Activated CD4-positive, alpha-beta T cell treated with anti-CD3 and anti-CD28 coated beads, Interleukin-2, amount 50 U/mL, for 24 hours (primary cell): ENCODE measurements at regions not wholly inside any gene's neighbourhood (a gene's known extent, or its start where the extent isn't known, plus 50 kb on each side); places are given as distances from the start of the nearest gene placed in this dataset.
"Not testable (repeated sequence)": the region's sequence is repeated elsewhere in the genome, so short reads cannot be mapped to it uniquely, and the experiment has no call there.

ENCODE experiments used
- DNase-seq, 2 donors: peaks; one replicate each; pipeline ENCODE4 v3.0.0-alpha.2; 2020; ENCODE audit warnings: low read depth in 1 of 2, low spot score in 1 of 2

DNA sequence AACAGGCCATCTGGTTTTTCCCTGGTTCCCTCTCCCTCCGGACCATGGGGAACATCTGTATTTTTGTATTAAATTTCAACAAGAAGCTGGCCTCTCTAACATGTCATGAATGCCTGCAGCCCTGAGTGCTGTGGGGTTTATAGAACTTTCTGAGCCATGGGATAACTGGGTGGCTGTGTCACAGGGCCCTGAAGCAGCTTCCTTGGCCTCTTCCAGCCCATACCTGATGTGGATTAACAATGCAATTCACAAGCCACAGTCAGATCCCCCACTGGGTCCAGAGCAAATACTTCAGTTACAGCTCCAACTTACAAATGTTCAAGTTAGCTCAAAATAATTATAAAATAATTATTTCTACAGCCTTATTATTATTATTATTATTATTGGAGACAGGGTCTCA is 307.8 kb upstream of the CELF4 start:
- no peak for DNase-seq

DNA sequence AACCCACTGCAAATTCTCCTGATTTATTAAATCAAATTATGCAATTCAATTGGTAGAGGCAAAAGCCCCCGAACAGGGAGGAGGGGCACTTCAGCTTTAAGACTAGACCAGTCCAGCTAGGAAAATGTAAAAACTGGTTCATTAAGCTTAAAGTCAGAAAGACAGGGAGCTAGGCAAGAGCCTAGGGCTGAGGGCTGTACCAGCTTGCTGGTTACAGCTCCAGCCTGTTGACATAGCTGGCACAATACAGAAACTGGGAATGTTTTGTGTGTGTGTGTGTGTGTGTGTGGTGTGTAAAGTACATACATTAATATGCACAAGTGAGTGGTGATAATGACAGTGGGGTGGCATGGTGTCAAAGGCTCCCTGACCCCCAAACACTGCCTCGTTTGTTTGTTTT is 307.0 kb upstream of the CELF4 start:
- DNase-seq = no peak

DNA sequence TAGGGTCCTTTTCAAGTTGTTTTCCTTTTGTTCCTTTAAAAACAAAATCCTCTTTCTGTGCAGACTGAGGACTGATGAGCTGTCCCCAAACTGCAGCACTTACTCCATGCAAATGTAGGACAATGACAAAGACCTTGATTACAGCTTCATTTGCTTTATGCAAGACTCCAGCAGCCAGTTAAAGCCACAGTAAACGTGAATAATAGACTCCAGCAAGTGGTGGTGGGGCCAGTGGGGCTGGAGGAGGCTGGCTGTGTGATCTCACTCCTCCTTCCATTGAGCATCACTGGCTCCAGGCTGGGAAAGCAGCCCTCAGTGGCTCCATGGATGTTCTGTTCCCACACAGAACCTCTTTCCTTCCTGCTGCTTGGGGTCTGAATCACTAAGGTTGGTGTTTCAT is 306.0 kb upstream of the CELF4 start:
- no peak for DNase-seq

DNA sequence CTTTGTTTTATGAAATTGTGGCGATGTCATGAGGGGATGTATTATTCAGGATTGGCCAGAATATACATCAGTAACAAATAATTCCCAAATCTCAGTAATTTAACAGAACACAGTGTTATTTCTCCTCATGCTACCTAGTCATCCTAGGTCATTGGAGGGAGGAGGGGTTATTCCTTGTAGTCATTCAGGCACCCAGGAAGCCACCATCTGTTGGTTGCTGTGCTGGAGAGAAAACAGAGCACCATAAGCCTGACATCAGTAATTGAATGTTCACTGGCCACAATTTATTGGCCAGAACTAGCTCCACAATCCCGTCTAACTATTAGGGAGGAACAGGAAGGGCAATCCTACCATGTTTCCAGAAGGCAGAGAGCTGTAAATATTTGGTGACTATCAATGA is 303.5 kb upstream of the CELF4 start:
- no peak for DNase-seq

DNA sequence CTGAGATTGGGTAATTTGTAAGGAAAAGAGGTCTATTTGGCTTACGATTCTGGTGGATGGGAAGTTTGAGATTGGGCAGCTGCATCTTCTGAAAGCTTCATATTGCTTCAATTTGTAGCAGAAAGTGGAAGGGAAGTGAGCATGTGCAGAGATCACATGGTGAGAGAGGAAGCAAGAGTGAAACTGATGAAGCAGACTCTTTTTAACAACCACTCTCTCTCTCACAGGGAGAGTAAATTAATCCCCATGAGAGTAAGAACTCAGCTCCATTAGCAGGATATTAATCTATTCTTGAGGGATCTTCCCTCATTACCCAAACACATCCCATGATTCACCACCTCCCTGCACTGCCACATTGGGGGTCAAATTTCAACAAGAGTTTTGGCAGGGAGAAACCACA is 298.5 kb upstream of the CELF4 start:
- no peak for DNase-seq

DNA sequence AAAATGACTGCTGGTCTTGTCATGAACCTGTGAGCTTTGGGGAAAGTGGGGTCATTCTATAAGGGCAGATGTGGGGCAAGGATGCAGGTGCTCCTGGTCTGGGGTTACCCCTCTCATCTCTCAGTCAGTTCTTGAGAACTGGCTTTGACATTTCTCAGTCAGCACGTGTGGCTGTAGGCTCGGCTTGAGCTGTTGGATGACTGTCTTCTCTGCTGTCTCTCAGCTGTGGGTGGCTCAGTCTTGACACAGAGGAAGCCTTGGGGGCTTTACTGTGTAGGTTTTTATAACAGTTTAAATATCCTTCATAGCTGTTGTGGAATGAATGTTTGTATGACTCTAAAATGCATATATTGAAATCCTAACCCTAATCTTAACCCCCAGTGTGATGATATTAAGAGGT is 296.4 kb upstream of the CELF4 start:
- DNase-seq = no peak

DNA sequence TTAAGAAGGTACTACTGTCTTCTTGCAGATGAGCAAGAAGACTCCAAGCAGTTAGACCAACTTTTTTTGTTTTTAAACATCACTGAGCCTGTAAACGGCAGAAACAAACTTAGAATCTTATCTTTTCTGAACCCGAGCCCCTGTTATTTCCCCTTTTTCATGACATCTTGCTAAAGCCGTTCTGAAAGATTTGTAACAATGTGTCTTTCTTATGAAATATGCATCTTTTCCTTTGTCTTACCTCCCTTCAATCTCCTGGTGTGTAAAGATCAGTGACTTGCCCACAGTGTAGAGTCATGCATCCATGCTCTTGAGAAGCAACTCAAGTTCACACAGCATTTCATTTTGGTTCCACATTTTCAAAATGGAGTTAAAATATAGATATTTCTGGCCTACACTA is 288.8 kb upstream of the CELF4 start:
- DNase-seq = no peak

DNA sequence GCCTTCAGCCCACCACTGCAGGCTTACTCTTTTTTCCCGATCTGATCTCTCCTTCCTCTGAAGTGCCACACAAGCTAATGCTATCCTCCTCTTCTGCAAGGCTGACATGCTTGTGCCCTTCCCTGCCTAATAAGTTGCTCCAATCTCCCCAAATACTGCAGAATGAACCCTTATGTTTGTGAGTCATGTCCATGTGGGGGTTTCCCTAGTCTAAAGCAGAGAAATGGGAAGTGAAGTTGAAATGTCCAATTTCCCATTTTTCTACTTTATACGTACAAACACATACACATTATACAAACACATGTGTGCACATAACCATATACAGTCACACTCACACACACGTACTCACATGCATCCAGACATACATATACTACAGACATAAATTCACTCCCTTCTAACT is 288.1 kb upstream of the CELF4 start:
- DNase-seq = no peak

DNA sequence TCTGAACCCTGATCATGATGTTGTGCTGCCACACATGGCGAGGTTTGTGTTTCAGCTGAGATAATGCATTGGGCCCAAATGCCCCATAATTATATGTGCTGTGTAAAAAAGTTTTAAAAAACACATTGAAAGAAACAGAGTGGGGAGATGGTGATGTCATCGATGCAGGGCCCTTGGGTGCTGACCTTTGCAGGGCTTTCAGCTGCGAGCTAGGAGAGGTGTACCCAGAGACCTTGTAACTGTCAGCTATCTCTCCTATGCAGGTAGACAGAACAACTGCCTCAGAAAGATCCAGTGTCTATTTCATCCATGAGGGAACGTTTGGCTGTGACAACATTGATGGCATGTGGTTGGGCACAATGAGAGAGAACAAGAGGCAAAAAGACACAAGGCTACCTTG is 286.9 kb upstream of the CELF4 start:
- no peak for DNase-seq

DNA sequence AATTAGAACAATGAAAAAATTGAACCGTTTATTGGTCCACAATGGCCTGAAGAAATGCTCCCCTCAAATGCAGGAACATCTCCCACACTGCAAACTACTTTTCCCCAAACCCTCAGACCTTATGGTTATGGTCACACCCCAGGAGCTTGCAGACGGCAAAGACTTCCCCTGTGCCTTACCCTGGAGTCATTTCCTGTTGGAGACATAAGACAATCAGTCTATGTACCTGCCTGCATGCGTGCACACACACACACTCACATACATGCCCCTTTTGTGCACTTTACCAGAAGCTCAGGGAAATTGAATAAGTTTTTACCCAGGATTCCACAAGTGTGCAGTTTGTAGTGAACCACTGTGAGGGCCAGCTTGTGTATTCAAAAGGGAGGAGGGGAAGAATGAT is 281.9 kb upstream of the CELF4 start:
- DNase-seq = no peak

DNA sequence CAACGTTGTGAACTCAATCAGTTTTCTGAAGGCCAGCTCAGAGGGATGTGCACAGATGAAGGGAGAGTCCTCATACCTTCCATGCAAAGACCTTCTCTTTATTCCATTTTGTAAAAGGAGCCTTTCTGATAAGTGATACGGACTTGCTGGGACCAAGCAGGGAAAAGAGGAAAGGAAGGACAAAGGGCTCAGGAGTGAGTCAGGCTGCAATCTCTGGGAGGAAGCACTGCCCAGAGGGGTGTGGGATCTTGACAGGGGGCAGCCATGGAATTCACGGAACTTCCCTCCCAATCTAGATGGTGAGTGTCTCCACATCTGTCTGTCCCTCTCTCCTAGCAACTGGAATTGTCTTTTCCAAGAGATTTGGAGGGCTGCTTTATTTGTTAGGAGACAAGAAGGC is 281.4 kb upstream of the CELF4 start:
- DNase-seq = no peak

DNA sequence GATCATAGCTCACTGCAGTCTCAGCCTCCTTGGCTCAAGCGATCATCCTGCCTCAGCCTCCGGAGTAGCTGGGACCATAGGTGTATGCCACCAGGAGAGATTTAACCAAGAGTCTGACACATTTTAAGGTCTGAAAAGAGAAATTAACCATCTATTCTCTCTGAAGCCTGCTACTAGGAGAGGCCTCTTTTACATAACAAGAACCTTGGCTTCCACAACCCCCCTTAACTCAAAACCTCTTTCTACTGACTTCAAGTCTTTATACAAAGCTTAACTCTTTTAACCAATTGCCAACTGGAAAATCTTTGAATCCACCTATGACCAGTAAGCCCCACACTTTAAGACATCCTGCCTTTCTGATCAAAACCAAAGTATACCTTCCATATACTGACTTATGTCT is 279.9 kb upstream of the CELF4 start:
- no peak for DNase-seq

DNA sequence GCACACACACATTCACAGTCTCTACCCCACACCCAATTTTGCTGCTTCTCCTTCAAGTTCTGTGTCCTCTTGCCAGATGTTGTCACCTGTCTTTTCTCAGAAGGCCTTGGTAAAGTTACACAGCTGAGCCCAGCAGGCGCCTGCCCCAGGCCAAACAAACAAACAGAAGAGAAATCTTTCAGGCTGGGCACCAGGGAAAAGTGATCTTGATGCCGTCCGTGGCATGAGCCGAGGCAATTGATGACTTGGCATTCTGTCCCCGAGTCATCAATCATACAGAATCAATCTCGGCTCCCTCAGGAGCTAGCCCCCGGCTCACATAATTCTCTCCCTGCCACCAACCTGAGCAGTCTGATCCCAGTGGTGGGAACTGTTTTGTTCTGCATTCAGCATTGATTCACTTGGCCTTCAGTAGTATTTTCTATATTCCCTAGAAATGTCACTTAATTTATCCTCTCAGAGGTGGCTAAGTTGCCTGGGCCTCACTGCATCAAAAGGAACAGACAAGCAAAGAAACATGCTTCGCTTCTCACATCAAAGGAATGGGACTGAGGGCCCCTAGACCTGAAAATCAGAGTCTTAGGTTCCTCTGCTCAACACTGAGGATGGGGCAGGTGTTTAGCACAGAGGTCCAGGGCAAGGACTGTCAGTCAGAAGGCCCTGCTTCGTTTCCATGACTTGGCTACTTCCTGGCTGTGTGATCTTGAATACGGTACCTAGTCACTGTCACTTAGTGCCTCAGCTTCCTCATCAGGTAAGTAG is 278.8 kb upstream of the CELF4 start:
- DNase-seq = no peak

DNA sequence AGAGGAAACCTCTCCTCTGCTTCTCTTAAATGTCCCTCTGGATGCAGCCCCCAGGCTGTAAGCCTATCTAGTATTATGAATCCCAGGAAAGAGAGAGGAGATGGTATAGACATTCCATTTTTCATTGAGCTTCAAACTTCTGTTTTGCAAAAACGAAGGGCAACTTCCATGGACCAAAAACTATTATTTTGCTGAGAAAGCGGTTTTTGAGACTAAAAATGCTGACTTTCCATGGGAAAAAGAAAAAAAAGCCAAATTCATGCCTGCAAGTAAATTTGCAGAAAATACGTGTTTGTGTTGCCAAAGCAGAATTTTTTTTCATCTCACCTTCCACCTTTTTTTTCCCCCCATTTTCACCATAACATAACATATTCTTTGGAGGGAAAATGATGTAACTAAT is 272.5 kb upstream of the CELF4 start:
- DNase-seq = no peak

DNA sequence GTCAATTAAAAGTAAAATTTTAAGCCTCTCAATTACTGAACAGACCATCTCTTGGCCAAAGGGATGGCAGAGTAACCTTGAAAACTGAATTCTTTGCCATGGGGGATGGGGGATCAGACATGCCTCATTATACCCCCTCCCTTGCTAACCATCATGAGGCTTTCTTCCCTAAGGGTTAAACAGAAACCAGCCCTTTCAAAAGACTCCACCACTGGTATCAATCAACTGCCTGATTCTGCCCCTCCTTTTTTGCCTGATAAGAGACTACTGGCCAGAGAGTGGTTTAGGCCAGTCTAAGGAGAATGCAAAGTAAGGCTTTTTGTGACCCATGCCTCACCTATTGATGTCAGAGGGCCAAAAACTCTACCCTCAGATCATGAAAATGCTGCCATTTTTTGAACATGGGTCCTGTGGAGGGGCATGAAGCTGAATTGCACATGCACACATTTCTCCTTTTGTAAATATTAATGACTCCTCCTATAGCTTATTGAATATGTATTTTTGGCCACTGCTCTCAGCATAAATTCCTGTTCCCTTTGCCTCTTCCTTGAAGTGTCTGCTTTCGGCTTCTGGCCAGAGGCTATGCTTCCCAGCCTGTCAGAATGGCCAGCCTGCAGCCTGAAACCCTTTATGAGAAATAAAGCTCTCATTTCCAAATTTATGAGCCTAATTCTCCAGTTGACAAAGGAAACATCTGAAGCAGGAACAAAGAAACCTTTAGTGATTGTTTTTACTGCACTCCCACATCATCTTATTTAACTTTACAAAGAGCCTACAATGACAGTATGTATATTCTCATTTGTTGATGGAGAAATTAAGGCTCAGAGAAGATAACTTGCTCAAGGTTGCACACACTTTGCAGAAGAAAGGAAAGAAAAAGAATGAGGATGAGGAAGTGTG is 270.7 kb upstream of the CELF4 start:
- DNase-seq = no peak

DNA sequence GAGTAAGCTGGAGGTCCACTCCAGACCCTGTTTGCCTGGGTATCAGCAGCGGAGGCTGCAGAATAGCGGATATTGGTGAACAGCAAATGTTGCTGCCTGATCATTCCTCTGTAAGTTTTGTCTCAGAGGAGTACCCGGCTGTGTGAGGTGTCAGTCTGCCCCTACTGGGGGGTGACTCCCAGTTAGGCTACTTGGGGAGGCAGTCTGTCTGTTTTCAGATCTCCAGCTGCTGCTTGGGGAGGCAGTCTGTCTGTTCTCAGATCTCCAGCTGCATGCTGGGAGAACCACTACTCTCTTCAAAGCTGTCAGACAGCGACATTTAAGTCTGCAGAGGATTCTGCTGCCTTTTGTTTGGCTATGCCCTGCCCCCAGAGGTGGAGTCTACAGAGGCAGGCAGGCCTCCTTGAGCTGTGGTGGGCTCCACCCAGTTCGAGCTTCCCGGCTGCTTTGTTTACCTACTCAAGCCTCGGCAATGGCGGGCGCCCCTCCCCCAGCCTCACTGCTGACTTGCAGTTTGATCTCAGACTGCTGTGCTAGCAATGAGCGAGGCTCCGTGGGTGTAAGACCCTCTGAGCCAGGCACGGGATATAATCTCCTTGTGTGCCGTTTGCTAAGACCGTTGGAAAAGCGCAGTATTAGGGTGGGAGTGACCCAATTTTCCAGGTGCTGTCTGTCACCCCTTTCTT is 266.6 kb upstream of the CELF4 start:
- DNase-seq = not testable (repeated sequence)

DNA sequence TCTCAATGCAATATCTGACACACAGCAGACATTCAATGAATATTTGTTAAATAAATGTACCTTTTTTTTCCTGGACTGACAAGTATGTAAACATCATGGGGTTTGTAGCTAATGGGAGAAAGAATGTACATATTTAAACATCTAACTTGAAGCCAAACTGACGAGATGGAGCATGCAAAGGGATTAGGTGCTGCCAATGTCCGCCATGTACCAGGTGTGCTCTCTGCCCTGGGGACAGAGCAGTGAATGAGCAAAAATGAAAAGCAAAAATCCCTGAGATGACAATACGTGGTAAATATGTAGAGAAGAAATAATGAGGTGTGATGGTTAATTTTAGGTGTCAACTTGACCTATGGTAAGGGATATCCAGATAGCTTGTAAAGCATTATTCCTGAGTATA is 247.4 kb upstream of the CELF4 start:
- no peak for DNase-seq

DNA sequence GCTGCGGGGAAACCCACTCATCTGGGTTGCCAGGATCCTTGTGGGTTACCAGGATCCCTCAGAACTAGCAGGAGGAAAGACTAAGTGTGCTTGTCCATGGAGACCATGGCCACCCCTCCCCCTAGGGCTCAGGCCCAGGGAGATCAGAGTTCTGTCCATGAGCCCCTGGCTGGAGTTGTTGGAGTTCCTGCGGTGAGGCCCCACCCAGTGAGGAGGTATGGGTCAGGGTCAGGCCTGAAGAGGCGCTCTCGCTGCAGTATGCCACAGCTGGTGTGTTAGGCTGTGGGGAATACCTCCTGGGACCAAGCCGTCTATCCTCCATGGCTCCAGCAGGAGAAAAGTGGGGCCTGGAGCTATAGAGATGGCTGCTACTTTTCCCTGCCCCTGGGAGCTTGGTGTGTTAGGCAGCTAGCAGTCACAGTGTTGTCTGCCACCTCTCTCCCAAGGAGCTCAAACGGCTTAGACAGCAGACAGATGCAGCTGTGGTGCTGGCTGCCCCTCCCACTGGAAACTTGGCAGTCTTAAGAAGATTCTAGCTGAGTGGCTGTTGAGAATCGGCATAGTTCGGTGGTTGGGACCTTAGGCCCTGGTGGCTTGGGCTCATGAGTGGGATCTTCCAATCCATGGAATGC is 240.3 kb upstream of the CELF4 start:
- DNase-seq = no peak

DNA sequence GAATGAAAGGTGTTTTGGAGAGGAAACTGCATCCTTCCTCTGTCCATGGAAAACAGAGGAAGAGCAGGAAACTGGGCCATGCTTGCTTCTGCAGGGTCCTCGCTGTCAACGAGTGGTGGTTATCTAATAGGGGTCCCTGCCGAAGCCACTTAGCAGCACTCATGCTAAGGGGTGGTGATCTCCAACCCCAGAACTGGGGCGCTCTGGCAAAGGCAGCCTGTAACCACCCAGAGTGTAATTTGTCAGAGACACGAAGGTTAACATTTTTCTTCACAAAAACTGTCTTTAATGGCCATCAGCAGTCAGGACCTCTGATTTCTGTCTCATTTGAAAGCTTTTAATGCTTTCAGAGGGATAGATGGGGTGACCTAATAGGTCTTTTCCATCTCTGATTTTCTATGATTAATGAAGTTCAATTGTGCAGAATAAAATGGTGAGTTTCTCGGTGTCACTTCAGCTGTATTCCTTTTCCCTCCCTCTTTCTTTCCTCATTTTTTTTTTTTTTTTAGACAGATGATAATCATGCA is 231.3 kb upstream of the CELF4 start:
- DNase-seq = no peak

DNA sequence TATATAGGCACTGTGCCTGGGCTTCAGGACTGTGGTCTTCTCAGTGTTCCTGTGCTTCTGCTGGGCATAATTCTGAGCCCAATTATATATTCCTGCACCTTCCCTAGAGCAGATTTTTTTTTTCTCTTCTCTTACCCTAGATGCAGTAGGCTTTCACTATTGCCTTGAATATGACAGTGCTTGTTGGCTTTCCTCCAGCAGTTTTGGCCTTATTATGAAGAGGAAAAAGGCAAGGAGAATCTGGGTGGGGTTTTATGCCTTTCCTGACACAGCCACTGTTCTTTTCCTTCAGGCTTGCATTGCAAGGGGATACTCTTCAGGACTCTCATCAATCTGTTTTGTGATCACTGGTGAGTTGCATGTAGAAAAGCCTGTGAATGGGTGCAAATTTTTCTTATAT is 221.9 kb upstream of the CELF4 start:
- DNase-seq = no peak

DNA sequence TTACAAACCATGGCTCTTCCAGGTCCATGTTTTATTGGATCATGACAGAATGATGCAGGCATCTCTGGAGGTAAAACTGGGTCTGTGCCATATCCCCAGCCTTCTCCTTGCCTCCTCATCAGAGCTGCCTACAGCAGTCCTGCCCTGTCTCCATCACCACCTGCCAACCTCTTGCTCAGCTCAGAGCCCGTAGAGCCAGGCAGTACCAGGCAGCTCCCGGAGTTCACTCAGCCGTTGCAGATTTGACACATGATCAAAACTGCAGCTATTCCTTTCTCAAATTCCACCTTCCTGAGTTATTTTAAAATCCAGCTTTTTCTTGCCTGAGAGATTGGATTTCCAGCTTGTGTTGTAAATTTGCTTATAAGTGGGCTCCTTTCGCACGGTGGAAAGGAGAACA is 218.2 kb upstream of the CELF4 start:
- no peak for DNase-seq
